HG02973 (cell line): ENCODE measurements at regions not wholly inside any gene's neighbourhood (a gene's known extent, or its start where the extent isn't known, plus 50 kb on each side); places are given as distances from the start of the nearest gene placed in this dataset.

Experiments used
- ATAC-seq: cut with Tn5 transposase; IDR thresholded peaks from one replicate; pipeline ENCODE4 v1.9.1; 2021; ENCODE audit warnings: moderate library complexity; ENCODE audit not compliant: unreplicated experiment

GRCh38 chr22:47605886-47606285, 843.4 kb downstream of the TBC1D22A start:
- no peak for ATAC-seq

GRCh38 chr22:47605441-47605840, 843.0 kb downstream of the TBC1D22A start:
- ATAC-seq: no peak

GRCh38 chr22:47604563-47604962, 842.1 kb downstream of the TBC1D22A start:
- ATAC-seq: no peak

GRCh38 chr22:47602732-47603131, 840.3 kb downstream of the TBC1D22A start:
- no peak for ATAC-seq

- ATAC-seq: no peak
Measured at GRCh38 chr22:47601666-47602065, 839.2 kb downstream of the TBC1D22A start.

GRCh38 chr22:47600791-47601625, 838.6 kb downstream of the TBC1D22A start:
- no peak for ATAC-seq

- no peak for ATAC-seq
Measured at GRCh38 chr22:47600281-47600680, 837.8 kb downstream of the TBC1D22A start.

GRCh38 chr22:47599753-47600152, 837.3 kb downstream of the TBC1D22A start:
- ATAC-seq: no peak

GRCh38 chr22:47598864-47599263, 836.4 kb downstream of the TBC1D22A start:
- no peak for ATAC-seq

GRCh38 chr22:47597041-47597440, 834.6 kb downstream of the TBC1D22A start:
- ATAC-seq: no peak

- no peak for ATAC-seq
Measured at GRCh38 chr22:47596176-47596690, 833.8 kb downstream of the TBC1D22A start.

- no peak for ATAC-seq
Measured at GRCh38 chr22:47594836-47595521, 832.5 kb downstream of the TBC1D22A start.

- no peak for ATAC-seq
Measured at GRCh38 chr22:47593911-47594311, 831.5 kb downstream of the TBC1D22A start.

GRCh38 chr22:47593291-47593690, 830.8 kb downstream of the TBC1D22A start:
- no peak for ATAC-seq

GRCh38 chr22:47592791-47593190, 830.3 kb downstream of the TBC1D22A start:
- no peak for ATAC-seq

- ATAC-seq: no peak
Measured at GRCh38 chr22:47591709-47592108, 829.3 kb downstream of the TBC1D22A start.

- no peak for ATAC-seq
Measured at GRCh38 chr22:47591016-47591415, 828.6 kb downstream of the TBC1D22A start.

- ATAC-seq: no peak
Measured at GRCh38 chr22:47589271-47590250, 827.1 kb downstream of the TBC1D22A start.

- no peak for ATAC-seq
Measured at GRCh38 chr22:47588578-47588960, 826.1 kb downstream of the TBC1D22A start.

GRCh38 chr22:47587861-47588577, 825.6 kb downstream of the TBC1D22A start:
- ATAC-seq: no peak
